ENCODE measurements at regions not wholly inside any gene's neighbourhood (a gene's known extent, or its start where the extent isn't known, plus 50 kb on each side); places are given as distances from the start of the nearest gene placed in this dataset.
A peak's percentile ranks its signal among the peaks of the same experiment; 100 is the strongest.

- no peak for FAIRE-seq
- Histone ChIP-seq H3K4me3 (ENCODE audit: low read depth in 1 of 3, low read length in 3 of 3) (no peak overlapping the region), H3K4me1 (ENCODE audit: control insufficient read depth in 3 of 3, insufficient read depth in 2 of 3, low read depth in 1 of 3, low read length in 2 of 3) (peaks cover 3 to 26% (median 8%) of the 10 kb centered on the region in 3 donors), H3K27ac (ENCODE audit: low read depth in 1 of 3, low read length in 2 of 3) (no peak overlapping the region), H3K9me3 (ENCODE audit: control insufficient read depth in 2 of 2, insufficient read depth in 1 of 2, low read depth in 1 of 2, low read length in 1 of 2) (peaks cover 0 to 17% of the 10 kb centered on the region in 2 donors), H3K27me3 (ENCODE audit: control insufficient read depth in 3 of 3, insufficient read depth in 3 of 3, low read length in 3 of 3) (peaks cover 0 to 4% (median 0%) of the 10 kb centered on the region in 3 donors), H3K36me3 (ENCODE audit: control insufficient read depth in 3 of 3, insufficient read depth in 2 of 3, low read depth in 1 of 3, low read length in 3 of 3) (no peaks in the 10 kb centered on the region)
- DNase-seq, result no peak
- WGBS, 3 donors, result 91 to 95% (median 94%) methylated on average over 2 of the region's 2 CpGs
Measured at GRCh38 chr11:76607431-76607830, 63.1 kb downstream of the LRRC32 start.

DNA sequence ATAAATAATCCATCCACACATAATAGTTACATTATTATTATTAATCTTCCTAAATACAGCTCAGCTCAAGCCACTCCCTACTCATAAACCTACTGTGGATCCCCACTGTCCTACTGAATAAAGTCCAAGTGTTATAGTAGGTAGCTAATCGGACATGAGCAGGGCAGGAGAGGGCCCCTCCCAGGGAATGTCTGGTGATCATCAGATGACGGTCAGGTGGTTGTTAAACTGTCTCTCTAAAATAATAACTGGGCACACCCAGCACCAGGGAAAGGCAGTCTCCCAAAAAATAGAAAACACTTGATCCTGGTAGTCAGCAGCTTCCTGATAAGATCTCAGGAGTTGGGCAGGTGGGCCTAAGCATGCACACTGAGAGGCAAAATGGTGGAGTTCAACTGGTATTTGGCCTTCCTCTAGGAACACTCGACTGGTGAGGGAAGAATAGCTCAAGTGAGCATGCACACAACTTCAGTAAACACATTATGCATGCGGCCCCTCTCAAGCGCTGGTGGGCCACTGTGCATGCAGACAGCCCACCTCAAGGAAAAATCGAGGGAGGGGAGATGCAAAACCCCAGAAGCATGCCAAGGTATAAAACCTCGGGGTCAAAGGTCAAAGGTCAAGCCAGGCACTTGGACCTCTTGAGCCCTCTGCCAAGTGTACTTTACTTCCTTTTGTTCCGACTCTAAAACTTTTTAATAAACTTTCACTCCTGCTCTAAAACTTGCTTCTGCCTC lies 65.0 kb downstream of the LRRC32 start:
- peaks cover 0 to 17% of the 10 kb centered on the region in 2 donors for H3K9me3 ChIP-seq (ENCODE audit: control insufficient read depth in 2 of 2, insufficient read depth in 1 of 2, low read depth in 1 of 2, low read length in 1 of 2)
- peaks cover 6 to 31% (median 8%) of the 10 kb centered on the region in 3 donors for H3K4me1 ChIP-seq (ENCODE audit: control insufficient read depth in 3 of 3, insufficient read depth in 2 of 3, low read depth in 1 of 3, low read length in 2 of 3)
- no peak for FAIRE-seq
- no peaks in the 10 kb centered on the region for H3K36me3 ChIP-seq (ENCODE audit: control insufficient read depth in 3 of 3, insufficient read depth in 2 of 3, low read depth in 1 of 3, low read length in 3 of 3)
- H3K27ac ChIP-seq (ENCODE audit: low read depth in 1 of 3, low read length in 2 of 3), result peak overlapping the region in 1 of 3 donors; percentile 79
- H3K27me3 ChIP-seq (ENCODE audit: control insufficient read depth in 3 of 3, insufficient read depth in 3 of 3, low read length in 3 of 3), result peaks cover 0 to 4% (median 0%) of the 10 kb centered on the region in 3 donors
- H3K4me3 ChIP-seq (ENCODE audit: low read depth in 1 of 3, low read length in 3 of 3), result no peak overlapping the region
- 53 to 67% (median 53%) methylated on average over 8 of the region's 8 CpGs for WGBS, 3 donors
- peak; percentile 51 to 75 for DNase-seq

DNA sequence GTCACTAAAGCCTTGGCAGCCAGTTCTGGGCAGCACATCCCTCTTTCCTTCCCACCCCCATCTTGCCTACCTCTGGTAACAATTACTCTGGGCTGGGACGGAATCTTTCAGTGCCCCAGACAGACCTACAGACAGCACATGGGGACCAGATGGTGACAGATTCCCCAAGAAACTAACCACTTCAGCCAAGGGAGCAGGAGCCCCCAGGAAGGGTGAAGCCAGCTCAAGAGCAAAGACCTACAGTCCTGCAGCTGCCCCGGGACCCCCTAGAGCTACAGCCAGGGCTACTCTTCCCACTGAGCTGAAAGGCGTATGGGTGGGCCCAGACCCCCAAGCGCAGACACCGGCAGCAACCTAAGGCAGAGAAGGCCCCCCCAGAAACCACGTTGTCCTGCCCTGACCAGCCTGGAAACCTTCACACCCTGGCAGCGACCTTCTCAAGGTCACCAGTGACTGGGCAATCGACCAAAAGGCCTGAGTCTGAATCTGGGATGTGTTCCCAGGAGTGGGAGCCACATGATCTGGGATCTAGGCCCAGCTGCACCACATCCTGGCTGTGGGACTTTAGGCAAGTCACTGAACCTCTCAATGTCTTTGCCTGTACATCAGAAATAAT lies 65.8 kb downstream of the LRRC32 start:
- DNase-seq (no peak), FAIRE-seq (no peak)
- Histone ChIP-seq H3K27ac (ENCODE audit: low read depth in 1 of 3, low read length in 2 of 3) (peak overlapping the region in 1 of 3 donors; percentile 52), H3K36me3 (ENCODE audit: control insufficient read depth in 3 of 3, insufficient read depth in 2 of 3, low read depth in 1 of 3, low read length in 3 of 3) (no peaks in the 10 kb centered on the region), H3K4me1 (ENCODE audit: control insufficient read depth in 3 of 3, insufficient read depth in 2 of 3, low read depth in 1 of 3, low read length in 2 of 3) (peaks cover 6 to 31% (median 8%) of the 10 kb centered on the region in 3 donors), H3K27me3 (ENCODE audit: control insufficient read depth in 3 of 3, insufficient read depth in 3 of 3, low read length in 3 of 3) (peaks cover 0 to 4% (median 0%) of the 10 kb centered on the region in 3 donors), H3K9me3 (ENCODE audit: control insufficient read depth in 2 of 2, insufficient read depth in 1 of 2, low read depth in 1 of 2, low read length in 1 of 2) (peaks cover 0 to 17% of the 10 kb centered on the region in 2 donors), H3K4me3 (ENCODE audit: low read depth in 1 of 3, low read length in 3 of 3) (no peak overlapping the region)
- 62 to 66% (median 65%) methylated on average over 8 of the region's 8 CpGs for WGBS, 3 donors

GRCh38 chr11:76604081-76604625 lies 66.4 kb downstream of the LRRC32 start:
- Histone ChIP-seq H3K27ac (ENCODE audit: low read depth in 1 of 3, low read length in 2 of 3) (peak overlapping the region in 1 of 3 donors; percentile 52), H3K27me3 (ENCODE audit: control insufficient read depth in 3 of 3, insufficient read depth in 3 of 3, low read length in 3 of 3) (peaks cover 0 to 4% (median 0%) of the 10 kb centered on the region in 3 donors), H3K9me3 (ENCODE audit: control insufficient read depth in 2 of 2, insufficient read depth in 1 of 2, low read depth in 1 of 2, low read length in 1 of 2) (peaks cover 0 to 17% of the 10 kb centered on the region in 2 donors), H3K36me3 (ENCODE audit: control insufficient read depth in 3 of 3, insufficient read depth in 2 of 3, low read depth in 1 of 3, low read length in 3 of 3) (no peaks in the 10 kb centered on the region), H3K4me3 (ENCODE audit: low read depth in 1 of 3, low read length in 3 of 3) (no peak overlapping the region), H3K4me1 (ENCODE audit: control insufficient read depth in 3 of 3, insufficient read depth in 2 of 3, low read depth in 1 of 3, low read length in 2 of 3) (peaks cover 6 to 31% (median 11%) of the 10 kb centered on the region in 3 donors)
- 83 to 95% (median 90%) methylated on average over 12 of the region's 12 CpGs for WGBS, 3 donors
- DNase-seq (no peak), FAIRE-seq (no peak)

DNA sequence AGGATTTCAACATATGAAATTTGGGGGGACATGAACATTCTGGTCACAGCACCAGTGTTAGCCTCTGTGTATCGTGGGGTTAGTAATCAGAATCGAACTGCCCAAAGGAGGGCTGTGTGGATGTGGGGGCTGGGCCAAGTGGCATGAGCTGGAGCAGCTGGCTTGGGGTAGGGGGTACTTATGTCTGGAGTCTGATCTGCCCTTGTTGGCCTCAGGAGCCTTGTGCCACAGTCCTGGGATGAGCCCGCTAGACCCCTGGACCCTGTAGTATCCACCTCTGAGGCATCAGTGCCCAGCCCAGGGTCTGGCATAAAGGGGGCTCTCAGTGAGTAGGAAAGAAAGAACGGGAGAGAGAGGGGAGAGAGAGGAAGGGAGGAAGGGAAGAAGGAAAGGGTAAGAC lies 67.3 kb downstream of the LRRC32 start:
- Histone ChIP-seq H3K36me3 (ENCODE audit: control insufficient read depth in 3 of 3, insufficient read depth in 2 of 3, low read depth in 1 of 3, low read length in 3 of 3) (no peaks in the 10 kb centered on the region), H3K4me1 (ENCODE audit: control insufficient read depth in 3 of 3, insufficient read depth in 2 of 3, low read depth in 1 of 3, low read length in 2 of 3) (peaks cover 6 to 31% (median 11%) of the 10 kb centered on the region in 3 donors), H3K27me3 (ENCODE audit: control insufficient read depth in 3 of 3, insufficient read depth in 3 of 3, low read length in 3 of 3) (peaks cover 0 to 4% (median 0%) of the 10 kb centered on the region in 3 donors), H3K4me3 (ENCODE audit: low read depth in 1 of 3, low read length in 3 of 3) (no peak overlapping the region), H3K9me3 (ENCODE audit: control insufficient read depth in 2 of 2, insufficient read depth in 1 of 2, low read depth in 1 of 2, low read length in 1 of 2) (peaks cover 0 to 15% of the 10 kb centered on the region in 2 donors), H3K27ac (ENCODE audit: low read depth in 1 of 3, low read length in 2 of 3) (no peak overlapping the region)
- DNase-seq (no peak), FAIRE-seq (no peak)
- 86 to 93% (median 93%) methylated on average over 4 of the region's 4 CpGs for WGBS, 3 donors
